HepG2 (cell line): ENCODE measurements at regions not wholly inside any gene's neighbourhood (a gene's known extent, or its start where the extent isn't known, plus 50 kb on each side); places are given as distances from the start of the nearest gene placed in this dataset.

Experiments used
- ATAC-seq: fragments of 200-7000 bp; cut with Tn5 transposase; 3 replicates; pipeline ENCODE4 v1.9.1; 2020; ENCODE audit warnings: mild to moderate bottlenecking, moderate library complexity
- BruUV-seq: library from RNA; stranded (reverse); fragments of 400-500 nt; replicated peaks from 2 replicates; lab custom pipeline; 2021; lab: Mats Ljungman, UMichigan
- CTCF ChIA-PET: fragments of 300-600 bp; formaldehyde crosslinking; extraction: SDS; loops from one replicate; lab custom pipeline; 2021; ENCODE audit warnings: low total read pairs, inconsistent platforms, low intra/inter-chr PET ratio; lab: Yijun Ruan, JAX
- POLR2A ChIA-PET: fragments of 350-600 bp; sonication (Branson Sonifier 250); formaldehyde crosslinking; loops from one replicate; lab custom pipeline; 2020; ENCODE audit warnings: antibody characterized with exemption, inconsistent platforms; lab: Yijun Ruan, JAX
- DNase-seq: peaks from one replicate; pipeline ENCODE4 v3.0.0-alpha.2; 2015; ENCODE audit warnings: low spot score
- FAIRE-seq: peaks from 3 replicates; lab custom pipeline; 2011; peaks lifted over from hg19 to GRCh38; lab: Jason Lieb, UNC
- H2AFZ ChIP-seq: one replicate; pipeline ENCODE4 v1.6.1; 2011; ENCODE audit warnings: low read length, inconsistent platforms
- H3K27ac ChIP-seq: fragments of 300-600 bp; 3 replicates; pipeline ENCODE4 v1.8.0; 2011; ENCODE audit warnings: mixed run types, mild to moderate bottlenecking, mixed read lengths, low read length, inconsistent platforms; ENCODE audit not compliant: insufficient read depth; ENCODE audit errors: extremely low read length
- H3K27me3 ChIP-seq, 2 experiments: fragments of 200-600 bp in 1 of 2; 2 replicates in 1 of 2; 3 replicates in 1 of 2; pipeline versions ENCODE4 v1.6.0 to v1.8.0; 2011; ENCODE audit warnings: low read length in 2 of 2, mild to moderate bottlenecking in 2 of 2, moderate library complexity in 2 of 2, inconsistent platforms in 1 of 2; ENCODE audit not compliant: insufficient read depth in 2 of 2, control insufficient read depth in 1 of 2
- H3K36me3 ChIP-seq, 2 experiments: fragments of 200-600 bp in 1 of 2; replicated peaks in 1 of 2; 2 replicates in 1 of 2; 3 replicates in 1 of 2; pipeline versions ENCODE4 v1.5.1 to v1.8.0; 2011; ENCODE audit warnings: low read length in 2 of 2, inconsistent platforms in 1 of 2; ENCODE audit not compliant: insufficient read depth in 2 of 2, control insufficient read depth in 1 of 2
- H3K4me1 ChIP-seq: 2 replicates; pipeline ENCODE4 v1.5.1; 2012; ENCODE audit warnings: low read length, inconsistent platforms; ENCODE audit not compliant: insufficient read depth
- H3K4me2 ChIP-seq: 2 replicates; pipeline ENCODE4 v1.6.0; 2011; ENCODE audit warnings: low read depth, low read length, inconsistent platforms
- H3K4me3 ChIP-seq, 3 experiments: fragments of 200-600 bp in 1 of 3; sonication (generic), shearing (Covaris generic) in 1 of 3; replicated peaks in 1 of 3; 2 replicates each; pipeline ENCODE4 v1.5.1; 2011 to 2016; ENCODE audit warnings: low read length in 3 of 3, inconsistent platforms in 2 of 3, low read depth in 2 of 3, mild to moderate bottlenecking in 2 of 3, control low read depth in 1 of 3, mixed read lengths in 1 of 3; ENCODE audit not compliant: insufficient read depth in 1 of 3
- H3K79me2 ChIP-seq: one replicate; pipeline ENCODE4 v1.6.1; 2011; ENCODE audit warnings: low read length, inconsistent platforms; ENCODE audit not compliant: insufficient read depth
- H3K9ac ChIP-seq: 2 replicates; pipeline ENCODE4 v1.6.0; 2011; ENCODE audit warnings: mild to moderate bottlenecking, low read depth, low read length, inconsistent platforms; ENCODE audit not compliant: insufficient read depth
- H3K9me3 ChIP-seq: 2 replicates; pipeline ENCODE4 v1.5.1; 2012; ENCODE audit warnings: mild to moderate bottlenecking, low read length
- H4K20me1 ChIP-seq: 2 replicates; pipeline ENCODE4 v1.6.0; 2011; ENCODE audit warnings: inconsistent platforms, mild to moderate bottlenecking, low read length, moderate library complexity; ENCODE audit not compliant: insufficient read depth
- ATAD3A ChIP-seq: sonication (generic); formaldehyde crosslinking; IDR thresholded peaks from 2 replicates; pipeline ENCODE4 v1.4.0; 2020; ENCODE audit warnings: missing genetic modification reagents
- NKX3-1 ChIP-seq: sonication (generic); formaldehyde crosslinking; IDR thresholded peaks from 2 replicates; pipeline ENCODE4 v1.5.0; 2020; ENCODE audit warnings: missing genetic modification reagents
- RFX5 ChIP-seq: IDR thresholded peaks from 2 replicates; pipeline ENCODE4 v1.6.1; 2011; ENCODE audit warnings: low read depth, low read length, improper control_type of control experiment
- ZBTB46 ChIP-seq: sonication (generic); formaldehyde crosslinking; IDR thresholded peaks from 2 replicates; pipeline ENCODE4 v1.4.0; 2020; ENCODE audit warnings: mild to moderate bottlenecking, missing genetic modification reagents, borderline replicate concordance
- ZGPAT ChIP-seq: IDR thresholded peaks from 2 replicates; pipeline ENCODE4 v1.6.1; 2016; ENCODE audit warnings: mild to moderate bottlenecking
- ZSCAN30 ChIP-seq: sonication (generic); formaldehyde crosslinking; IDR thresholded peaks from 2 replicates; pipeline ENCODE4 v1.5.0; 2020; ENCODE audit warnings: mild to moderate bottlenecking, missing genetic modification reagents
- WGBS: methylation state at CpG from one replicate; pipeline ENCODE4 v1.1.6; 2017; ENCODE audit warnings: low lambda C conversion rate; 5-methylcytosine and 5-hydroxymethylcytosine counted together
- in situ Hi-C: cut with HindIII; loops from 2 replicates; pipeline ENCODE4 v1.10.0; 2017; ENCODE audit warnings: low pct_unique_long_range_greater_than_20kb; ENCODE audit not compliant: extremely low pct_ligation_motif_present
- intact Hi-C: fragments of 100-400 bp; cut with micrococcal nuclease; formaldehyde crosslinking; loops from one replicate; pipeline ENCODE4 v1.10.0; 2022; ENCODE audit not compliant: unreplicated experiment
- TF ChIP-seq, protein P1 (sequence below): sonication (generic); formaldehyde crosslinking; IDR thresholded peaks from 2 replicates; pipeline ENCODE4 v1.4.0; 2020; ENCODE audit warnings: mild to moderate bottlenecking, missing genetic modification reagents

- TF ChIP-seq ZBTB46 (CRISPR knock-in tag) (no peak), NKX3-1 (no peak), ZGPAT (CRISPR knock-in tag) (no peak), RFX5 (no peak)
- TF ChIP-seq, protein P1, sequence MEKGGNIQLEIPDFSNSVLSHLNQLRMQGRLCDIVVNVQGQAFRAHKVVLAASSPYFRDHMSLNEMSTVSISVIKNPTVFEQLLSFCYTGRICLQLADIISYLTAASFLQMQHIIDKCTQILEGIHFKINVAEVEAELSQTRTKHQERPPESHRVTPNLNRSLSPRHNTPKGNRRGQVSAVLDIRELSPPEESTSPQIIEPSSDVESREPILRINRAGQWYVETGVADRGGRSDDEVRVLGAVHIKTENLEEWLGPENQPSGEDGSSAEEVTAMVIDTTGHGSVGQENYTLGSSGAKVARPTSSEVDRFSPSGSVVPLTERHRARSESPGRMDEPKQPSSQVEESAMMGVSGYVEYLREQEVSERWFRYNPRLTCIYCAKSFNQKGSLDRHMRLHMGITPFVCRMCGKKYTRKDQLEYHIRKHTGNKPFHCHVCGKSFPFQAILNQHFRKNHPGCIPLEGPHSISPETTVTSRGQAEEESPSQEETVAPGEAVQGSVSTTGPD (CRISPR knock-in tag): no peak
- TF ChIP-seq, all 625 proteins: peak for 20
These were observed 68.0 kb downstream of the AVPR1A start (continued) for GRCh38 chr12:63083046-63083445.

DNA sequence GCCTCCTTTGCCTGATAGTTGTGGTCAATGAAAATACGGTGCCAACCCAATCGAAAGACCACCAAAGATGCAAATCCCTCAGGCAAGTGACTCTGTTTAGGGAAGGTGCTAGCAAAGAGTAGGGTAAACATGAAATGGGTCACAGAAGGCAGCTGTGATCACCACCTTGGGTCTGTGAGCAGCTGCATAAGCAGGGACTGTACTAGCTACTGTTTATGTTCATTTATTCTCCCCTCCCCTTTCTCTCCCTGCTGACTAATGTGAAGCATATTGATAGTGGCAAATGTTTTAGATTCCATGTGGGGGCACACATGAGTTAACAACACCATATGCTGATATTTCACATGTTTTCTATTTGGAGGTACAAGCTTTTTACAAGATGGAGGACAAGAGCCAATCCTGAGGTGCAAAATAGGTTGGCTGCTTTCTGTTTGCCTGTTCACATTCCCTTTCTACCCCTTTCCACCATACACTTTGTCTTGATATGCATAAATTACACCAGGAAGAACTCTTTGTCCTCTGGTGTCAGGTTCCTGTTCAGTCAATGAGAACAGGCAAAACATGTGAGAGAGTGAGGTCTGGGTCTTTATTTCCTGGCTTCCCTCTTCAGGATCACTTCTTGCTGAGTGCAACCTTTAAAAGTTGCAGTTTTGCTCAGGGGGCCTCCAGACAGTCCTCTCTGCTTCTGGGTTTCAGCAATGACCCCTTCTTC lies 71.1 kb downstream of the AVPR1A start:
- TF ChIP-seq ATAD3A (CRISPR knock-in tag): no peak
- TF ChIP-seq ZSCAN30: no peak
- intact Hi-C loops (no loop called here), in situ Hi-C loops (no loop called here)
- H3K9me3 ChIP-seq: no peaks in the 10 kb centered on the region
- no peak overlapping the region for H3K27ac ChIP-seq
- no TSS peak for BruUV-seq
- ATAC-seq (no peak), DNase-seq (no peak), FAIRE-seq (no peak)
- no peak overlapping the region for H3K4me2 ChIP-seq
- 60% methylated on average over 2 of the region's 2 CpGs for whole genome bisulfite sequencing
- no peak overlapping the region for H2AFZ ChIP-seq
- CTCF ChIA-PET: no interaction called here
- no peak overlapping the region for H3K9ac ChIP-seq
- H3K79me2 ChIP-seq: no peaks in the 10 kb centered on the region
- H3K4me1 ChIP-seq: peaks cover 18% of the 10 kb centered on the region
- H4K20me1 ChIP-seq: no peaks in the 10 kb centered on the region
- POLR2A ChIA-PET: no interaction called here
- H3K27me3 ChIP-seq: no peaks in the 10 kb centered on the region
- H3K36me3 ChIP-seq: no peaks in the 10 kb centered on the region
- no peak overlapping the region for H3K4me3 ChIP-seq
